Activated naive CD4-positive, alpha-beta T cell treated with anti-CD3 and anti-CD28 coated beads, Interleukin-2, amount 10 ng/mL, durations not matched to agents 7 days and 5 days (primary cell): ENCODE measurements at regions not wholly inside any gene's neighbourhood (a gene's known extent, or its start where the extent isn't known, plus 50 kb on each side); places are given as distances from the start of the nearest gene placed in this dataset.
"Not testable (repeated sequence)": the region's sequence is repeated elsewhere in the genome, so short reads cannot be mapped to it uniquely, and the experiment has no call there.

Source experiments
- CTCF ChIA-PET: fragments of 350-600 bp; sonication (Branson Sonifier 250); formaldehyde crosslinking; loops from one replicate; lab custom pipeline; 2021; ENCODE audit warnings: antibody characterized with exemption; lab: Charles Lee
- DNase-seq: peaks from one replicate; pipeline ENCODE4 v3.0.0-alpha.2; 2020
- H3K27ac Mint-ChIP-seq: one replicate; pipeline ENCODE4 v1.8.0; 2021; ENCODE audit warnings: mild to moderate bottlenecking, moderate library complexity, mixed read lengths
- H3K27me3 Mint-ChIP-seq: one replicate; pipeline ENCODE4 v1.8.0; 2021; ENCODE audit warnings: mild to moderate bottlenecking, mixed read lengths
- H3K36me3 Mint-ChIP-seq: one replicate; pipeline ENCODE4 v1.8.0; 2021; ENCODE audit warnings: mixed read lengths
- H3K4me1 Mint-ChIP-seq: one replicate; pipeline ENCODE4 v1.8.0; 2021; ENCODE audit warnings: mixed read lengths
- H3K4me3 Mint-ChIP-seq: one replicate; pipeline ENCODE4 v1.8.0; 2021; ENCODE audit warnings: mild to moderate bottlenecking, moderate library complexity, mixed read lengths
- H3K9me3 Mint-ChIP-seq: one replicate; pipeline ENCODE4 v1.8.0; 2021; ENCODE audit warnings: mixed read lengths

GRCh38 chr6:119749335-119749734 is 399.8 kb upstream of the MAN1A1 start:
- CTCF ChIA-PET, result no interaction called here
- H3K36me3 Mint-ChIP-seq, result no peaks in the 10 kb centered on the region
- H3K9me3 Mint-ChIP-seq, result no peaks in the 10 kb centered on the region
- no peaks in the 10 kb centered on the region for H3K4me1 Mint-ChIP-seq
- H3K4me3 Mint-ChIP-seq, result no peak overlapping the region
- H3K27me3 Mint-ChIP-seq, result no peaks in the 10 kb centered on the region
- no peak overlapping the region for H3K27ac Mint-ChIP-seq
- DNase-seq, result no peak

DNA sequence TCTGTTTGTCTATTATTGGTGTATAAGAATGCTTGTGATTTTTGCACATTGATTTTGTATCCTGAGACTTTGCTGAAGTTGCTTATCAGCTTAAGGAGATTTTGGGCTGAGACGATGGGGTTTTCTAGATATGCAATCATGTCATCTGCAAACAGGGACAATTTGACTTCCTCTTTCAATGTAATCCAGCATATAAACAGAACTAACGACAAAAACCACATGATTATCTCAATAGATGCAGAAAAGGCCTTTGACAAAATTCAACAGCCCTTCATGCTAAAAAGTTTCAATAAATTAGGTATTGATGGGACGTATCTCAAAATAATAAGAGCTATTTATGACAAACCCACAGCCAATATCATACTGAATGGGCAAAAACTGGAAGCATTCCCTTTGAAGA is 399.0 kb upstream of the MAN1A1 start:
- H3K36me3 Mint-ChIP-seq, CTCF ChIA-PET, H3K4me3 Mint-ChIP-seq, H3K27ac Mint-ChIP-seq, H3K27me3 Mint-ChIP-seq, H3K4me1 Mint-ChIP-seq, H3K9me3 Mint-ChIP-seq, DNase-seq: not testable (repeated sequence)

DNA sequence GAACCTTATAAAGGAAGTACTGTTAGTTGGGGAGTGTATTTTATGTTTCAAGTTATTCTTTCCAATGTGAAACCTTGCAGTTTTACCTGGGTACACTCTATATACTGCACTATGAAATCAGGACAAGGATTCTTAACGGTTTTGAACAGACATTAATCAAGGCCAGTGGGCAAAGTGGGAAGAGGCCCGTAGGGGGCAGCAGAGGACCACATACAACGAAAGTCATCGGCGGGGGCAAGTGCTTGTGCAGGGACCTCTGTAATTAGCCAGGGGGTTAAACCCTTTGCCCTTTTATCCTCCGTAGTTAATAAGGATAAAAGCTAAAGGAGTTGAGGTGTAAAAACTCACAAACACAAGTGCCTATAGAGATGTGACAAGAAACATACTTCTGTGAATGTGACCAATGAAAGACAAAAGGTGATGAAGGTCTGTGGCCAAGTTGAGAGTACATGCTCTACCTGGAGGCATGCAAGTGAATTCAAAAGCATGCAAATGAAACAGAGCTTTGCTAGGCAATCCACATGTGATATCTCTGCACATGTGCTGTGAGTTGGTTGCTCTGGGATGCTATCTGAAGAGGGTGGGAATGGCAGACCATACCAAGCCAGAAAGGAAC is 392.7 kb upstream of the MAN1A1 start:
- CTCF ChIA-PET, result interaction anchor here (1.0 to 1.8 kb wide), 4 partner anchors 12 to 1562 kb away, joined by 4 to 6 read pairs (median 5); no protein-coding TSS in a partner anchor
- H3K36me3 Mint-ChIP-seq, result no peaks in the 10 kb centered on the region

DNA sequence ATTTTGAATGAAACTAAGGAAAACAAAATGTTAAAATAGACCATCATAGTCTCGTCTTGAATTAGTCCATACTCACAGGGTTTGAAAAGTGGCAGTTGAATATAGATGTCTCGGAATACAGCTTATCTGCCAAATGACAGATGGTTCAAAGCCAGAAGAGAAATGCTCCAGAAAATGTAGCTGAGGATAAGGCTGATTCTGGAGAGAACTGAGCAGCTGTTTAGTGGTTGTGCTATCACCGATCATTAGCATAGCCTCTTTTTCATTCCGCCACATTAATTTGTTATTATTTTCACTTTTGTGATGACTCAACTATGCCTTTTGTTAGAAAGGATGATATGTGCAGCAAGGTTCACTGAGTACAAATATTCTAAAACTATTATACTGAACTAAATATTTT is 390.2 kb upstream of the MAN1A1 start:
- DNase-seq, result no peak
- H3K27ac Mint-ChIP-seq, result no peak overlapping the region
- no peaks in the 10 kb centered on the region for H3K36me3 Mint-ChIP-seq
- H3K4me3 Mint-ChIP-seq, result no peak overlapping the region
- no peaks in the 10 kb centered on the region for H3K9me3 Mint-ChIP-seq
- no peaks in the 10 kb centered on the region for H3K4me1 Mint-ChIP-seq
- CTCF ChIA-PET, result interaction anchor here (0.6 to 1.6 kb wide), 3 partner anchors 12 to 591 kb away, joined by 3 to 6 read pairs (median 4); no protein-coding TSS in a partner anchor
- peaks cover 6% of the 10 kb centered on the region for H3K27me3 Mint-ChIP-seq

More for the DNA sequence above, 392.7 kb upstream of the MAN1A1 start:
- H3K4me3 Mint-ChIP-seq, result no peak overlapping the region
- H3K4me1 Mint-ChIP-seq, result no peaks in the 10 kb centered on the region
- H3K9me3 Mint-ChIP-seq, result no peaks in the 10 kb centered on the region
- H3K27ac Mint-ChIP-seq, result no peak overlapping the region
- peak; percentile 70 for DNase-seq
- no peaks in the 10 kb centered on the region for H3K27me3 Mint-ChIP-seq

GRCh38 chr6:119738425-119738824 is 388.9 kb upstream of the MAN1A1 start:
- CTCF ChIA-PET, result interaction anchor here (1.5 to 1.6 kb wide), 2 partner anchors 11 to 590 kb away, joined by 4 to 6 read pairs; no protein-coding TSS in a partner anchor

DNA sequence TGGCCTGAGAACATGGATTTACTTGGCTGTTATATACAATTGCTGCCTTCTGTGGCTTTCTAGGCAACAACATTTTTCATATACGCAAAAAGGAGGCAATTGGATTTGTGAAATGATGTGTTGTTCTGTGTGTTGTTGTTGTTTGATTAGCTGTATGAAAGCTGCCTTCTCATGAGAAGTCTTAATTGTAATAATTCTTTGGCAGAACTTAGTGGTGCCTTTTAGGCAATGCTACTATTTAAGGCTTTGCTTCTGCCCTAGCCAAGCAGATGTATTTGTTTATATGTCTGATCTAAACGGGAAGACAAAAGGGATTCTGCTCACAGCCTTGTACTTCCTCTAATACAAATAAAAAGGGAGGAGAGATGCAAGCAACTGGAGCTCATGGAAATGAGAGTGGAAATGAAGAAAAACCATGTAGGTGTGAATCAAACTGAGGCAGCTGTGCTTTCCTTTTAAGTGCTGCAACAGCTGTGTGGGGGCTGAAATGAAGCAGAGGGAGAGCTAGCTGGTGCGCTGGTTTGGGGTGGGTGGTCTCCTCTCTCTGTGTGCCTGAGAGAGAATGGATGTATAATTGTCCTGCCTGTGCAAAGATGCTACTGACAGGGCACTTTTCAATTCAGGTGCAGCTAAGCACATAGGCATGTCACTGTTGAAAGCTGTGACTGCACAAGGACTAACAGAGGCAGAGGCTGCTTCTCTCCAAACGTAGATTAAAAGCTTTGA is 386.9 kb upstream of the MAN1A1 start:
- Mint-ChIP-seq H3K27ac (no peak overlapping the region), H3K4me3 (no peak overlapping the region), H3K36me3 (no peaks in the 10 kb centered on the region), H3K27me3 (peaks cover 6% of the 10 kb centered on the region), H3K4me1 (no peaks in the 10 kb centered on the region), H3K9me3 (no peaks in the 10 kb centered on the region)
- DNase-seq, result no peak
- CTCF ChIA-PET, result interaction anchor here (0.6 kb wide), 1 partner anchor 588 kb away, joined by 3 read pairs; no protein-coding TSS in a partner anchor

More at GRCh38 chr6:119738425-119738824, 388.9 kb upstream of the MAN1A1 start:
- peaks cover 6% of the 10 kb centered on the region for H3K27me3 Mint-ChIP-seq
- H3K4me3 Mint-ChIP-seq, result no peak overlapping the region
- H3K36me3 Mint-ChIP-seq, result no peaks in the 10 kb centered on the region
- no peaks in the 10 kb centered on the region for H3K9me3 Mint-ChIP-seq
- H3K4me1 Mint-ChIP-seq, result no peaks in the 10 kb centered on the region
- no peak for DNase-seq
- H3K27ac Mint-ChIP-seq, result no peak overlapping the region

- no peaks in the 10 kb centered on the region for H3K9me3 Mint-ChIP-seq
- CTCF ChIA-PET, result no interaction called here
- DNase-seq, result no peak
- H3K27ac Mint-ChIP-seq, result no peak overlapping the region
- H3K4me3 Mint-ChIP-seq, result no peak overlapping the region
- no peaks in the 10 kb centered on the region for H3K36me3 Mint-ChIP-seq
- peaks cover 6% of the 10 kb centered on the region for H3K27me3 Mint-ChIP-seq
- H3K4me1 Mint-ChIP-seq, result no peaks in the 10 kb centered on the region
These were observed 386.0 kb upstream of the MAN1A1 start for GRCh38 chr6:119735530-119735929.

GRCh38 chr6:119734227-119734626 is 384.7 kb upstream of the MAN1A1 start:
- Mint-ChIP-seq H3K9me3 (no peaks in the 10 kb centered on the region), H3K27me3 (peaks cover 6% of the 10 kb centered on the region), H3K4me3 (no peak overlapping the region), H3K36me3 (no peaks in the 10 kb centered on the region), H3K27ac (no peak overlapping the region), H3K4me1 (no peaks in the 10 kb centered on the region)
- DNase-seq, result no peak
- CTCF ChIA-PET, result interaction anchor here (0.7 kb wide), 1 partner anchor 586 kb away, joined by 3 read pairs; no protein-coding TSS in a partner anchor

DNA sequence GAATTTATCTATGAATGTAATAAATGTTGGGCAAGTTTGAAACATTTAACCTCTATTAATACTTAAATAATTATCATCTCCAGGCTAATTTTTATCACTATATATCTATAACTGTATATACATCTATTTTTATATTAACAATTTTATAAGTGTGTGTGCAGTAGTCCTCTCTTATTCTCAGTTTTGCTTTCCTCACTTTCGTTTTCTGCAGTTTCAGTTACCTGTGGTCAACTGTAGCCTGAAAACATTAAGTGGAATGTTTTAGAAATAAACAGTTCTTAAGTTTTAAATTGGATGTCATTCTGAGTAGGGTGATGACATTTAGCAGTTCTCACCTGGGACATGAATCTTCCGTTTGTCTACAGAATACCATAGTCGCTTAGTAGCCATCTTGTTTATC is 379.4 kb upstream of the MAN1A1 start:
- no peaks in the 10 kb centered on the region for H3K27me3 Mint-ChIP-seq
- no peak overlapping the region for H3K27ac Mint-ChIP-seq
- CTCF ChIA-PET, result no interaction called here
- H3K4me3 Mint-ChIP-seq, result no peak overlapping the region
- H3K4me1 Mint-ChIP-seq, result no peaks in the 10 kb centered on the region
- H3K9me3 Mint-ChIP-seq, result no peaks in the 10 kb centered on the region
- no peaks in the 10 kb centered on the region for H3K36me3 Mint-ChIP-seq
- no peak for DNase-seq

DNA sequence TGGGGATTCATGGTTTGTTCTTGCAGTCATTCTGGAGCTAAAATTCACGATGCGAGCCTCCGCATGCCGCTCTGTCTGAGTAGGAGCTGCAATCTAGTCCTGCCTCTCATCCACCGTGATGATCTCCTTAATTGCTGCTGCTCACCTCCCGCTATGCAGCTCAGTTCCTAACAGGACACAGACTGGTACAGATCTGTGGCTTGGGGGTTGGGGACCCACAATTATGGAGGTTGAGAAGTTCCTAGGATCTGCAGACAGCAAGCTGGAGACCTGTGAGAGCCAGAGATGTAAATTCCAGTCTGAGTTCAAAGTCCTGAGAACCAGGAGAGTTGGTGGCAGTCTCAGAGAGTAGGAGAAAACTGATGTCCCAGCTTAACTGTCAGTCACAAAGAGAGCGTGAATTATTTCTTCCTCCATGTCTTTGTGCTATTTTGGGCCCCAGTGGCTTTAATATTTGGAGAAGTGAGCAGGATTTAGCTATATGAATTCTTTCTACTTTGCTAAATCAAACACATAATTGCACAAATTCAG is 378.7 kb upstream of the MAN1A1 start:
- Mint-ChIP-seq H3K4me3 (no peak overlapping the region), H3K27me3 (no peaks in the 10 kb centered on the region), H3K27ac (no peak overlapping the region), H3K4me1 (no peaks in the 10 kb centered on the region), H3K36me3 (no peaks in the 10 kb centered on the region), H3K9me3 (no peaks in the 10 kb centered on the region)
- DNase-seq, result no peak
- CTCF ChIA-PET, result interaction anchor here (1.7 kb wide), 1 partner anchor 11 kb away, joined by 4 read pairs; no protein-coding TSS in a partner anchor

GRCh38 chr6:119727504-119728219 is 378.1 kb upstream of the MAN1A1 start:
- no peak overlapping the region for H3K27ac Mint-ChIP-seq
- H3K9me3 Mint-ChIP-seq, result no peaks in the 10 kb centered on the region
- no peaks in the 10 kb centered on the region for H3K36me3 Mint-ChIP-seq
- no peaks in the 10 kb centered on the region for H3K27me3 Mint-ChIP-seq
- CTCF ChIA-PET, result interaction anchor here (0.6 to 1.7 kb wide), 2 partner anchors 11 to 575 kb away, joined by 3 to 4 read pairs; no protein-coding TSS in a partner anchor
- H3K4me3 Mint-ChIP-seq, result no peak overlapping the region
- H3K4me1 Mint-ChIP-seq, result no peaks in the 10 kb centered on the region
- no peak for DNase-seq

- not testable (repeated sequence) for H3K4me1 Mint-ChIP-seq, H3K4me3 Mint-ChIP-seq, H3K27ac Mint-ChIP-seq, H3K36me3 Mint-ChIP-seq, H3K27me3 Mint-ChIP-seq, DNase-seq, H3K9me3 Mint-ChIP-seq
- CTCF ChIA-PET, result interaction anchor here (1.7 kb wide), 1 partner anchor 12 kb away, joined by 4 read pairs; no protein-coding TSS in a partner anchor
These were observed 377.4 kb upstream of the MAN1A1 start for GRCh38 chr6:119726912-119727311.

GRCh38 chr6:119726086-119726485 is 376.5 kb upstream of the MAN1A1 start:
- no peaks in the 10 kb centered on the region for H3K9me3 Mint-ChIP-seq
- H3K4me1 Mint-ChIP-seq, result no peaks in the 10 kb centered on the region
- no peak overlapping the region for H3K4me3 Mint-ChIP-seq
- CTCF ChIA-PET, result no interaction called here
- DNase-seq, result no peak
- H3K36me3 Mint-ChIP-seq, result no peaks in the 10 kb centered on the region
- H3K27me3 Mint-ChIP-seq, result no peaks in the 10 kb centered on the region
- no peak overlapping the region for H3K27ac Mint-ChIP-seq

DNA sequence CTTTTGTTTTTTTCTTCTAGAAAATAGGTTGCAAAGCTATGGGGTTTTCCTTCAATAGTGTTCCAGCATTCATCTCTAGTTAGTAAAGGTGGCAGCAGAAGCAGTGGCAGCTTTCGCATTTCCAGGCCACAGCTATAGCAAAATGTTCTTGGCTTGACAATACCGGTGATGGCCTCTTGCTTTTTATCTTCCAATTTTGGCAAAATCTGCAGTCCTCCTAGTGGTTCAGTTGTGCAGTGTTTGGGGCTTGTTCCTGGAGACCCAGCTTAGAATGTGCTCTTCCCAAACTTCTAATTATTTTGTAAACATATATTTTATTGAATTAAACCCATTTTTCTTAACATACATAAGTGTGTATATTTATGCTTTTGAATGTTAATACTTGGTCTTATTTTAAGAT is 370.6 kb upstream of the MAN1A1 start:
- Mint-ChIP-seq H3K36me3 (no peaks in the 10 kb centered on the region), H3K4me1 (peaks cover 6% of the 10 kb centered on the region), H3K9me3 (no peaks in the 10 kb centered on the region), H3K4me3 (no peak overlapping the region), H3K27ac (no peak overlapping the region), H3K27me3 (peaks cover 3% of the 10 kb centered on the region)
- CTCF ChIA-PET, result interaction anchor here (2.8 kb wide), 1 partner anchor 369 kb away, joined by 8 read pairs; no protein-coding TSS in a partner anchor
- no peak for DNase-seq
